ENCODE measurements at regions not wholly inside any gene's neighbourhood (a gene's known extent, or its start where the extent isn't known, plus 50 kb on each side); places are given as distances from the start of the nearest gene placed in this dataset.

DNA sequence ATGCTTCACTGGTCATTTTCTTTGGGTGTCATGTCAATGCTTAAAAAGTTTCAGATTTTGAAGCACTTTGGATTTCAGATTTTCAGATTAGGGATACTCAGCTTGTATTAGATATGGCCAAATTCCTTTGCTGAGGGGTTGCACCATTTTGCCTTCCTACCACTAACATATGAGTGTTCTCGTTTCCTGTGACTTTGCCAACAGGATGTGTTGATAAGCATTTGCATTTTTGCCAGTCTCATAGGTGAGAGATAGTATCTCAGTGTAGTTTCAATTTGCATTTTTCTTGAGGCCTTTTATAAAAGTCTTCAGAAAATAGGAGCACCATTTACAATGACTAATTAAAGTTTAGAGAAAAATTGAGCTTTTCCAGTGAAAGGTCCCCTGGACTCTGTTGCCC, 71.6 kb upstream of the CLCN4 start:
- DNase-seq: no peak

DNA sequence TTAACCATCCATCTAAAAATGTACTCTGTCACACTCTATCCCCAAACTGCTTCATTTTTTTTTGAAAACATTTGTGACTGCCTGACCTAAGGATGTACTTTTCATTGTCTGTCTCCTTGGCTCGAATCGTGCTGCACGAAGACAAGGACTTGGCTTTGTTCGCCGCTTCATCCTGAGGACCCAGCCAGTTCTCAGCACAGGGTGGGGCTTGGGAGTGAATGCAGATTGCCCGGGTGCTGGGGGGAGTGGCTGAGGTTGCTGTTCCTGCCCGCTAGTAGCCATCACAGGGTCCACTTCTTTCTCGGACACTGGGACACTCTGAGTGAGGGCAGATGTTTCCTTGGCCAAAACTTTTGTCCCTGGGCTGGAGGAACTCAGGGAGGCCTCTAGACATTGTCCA, 70.1 kb upstream of the CLCN4 start:
- no peak for DNase-seq

DNA sequence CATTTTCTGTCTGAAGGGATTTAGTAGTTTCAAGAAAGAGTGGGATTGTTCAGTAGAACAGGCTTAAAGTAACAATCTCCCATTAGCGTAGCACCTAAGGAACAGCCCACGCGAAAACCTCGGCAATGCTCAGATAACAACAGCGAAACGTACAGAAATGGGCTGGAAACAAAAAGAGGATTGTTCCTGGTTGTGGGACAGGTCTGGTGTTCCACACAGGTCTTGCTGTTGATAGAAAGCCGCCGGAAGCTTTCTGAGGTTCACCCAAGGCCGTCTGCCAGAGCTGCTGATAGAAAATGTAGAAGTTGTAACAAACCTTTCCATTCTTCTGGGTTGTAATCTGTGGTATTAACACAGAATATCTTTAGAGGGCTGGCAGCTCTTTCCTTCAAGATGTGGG, 69.4 kb upstream of the CLCN4 start:
- DNase-seq: no peak

DNA sequence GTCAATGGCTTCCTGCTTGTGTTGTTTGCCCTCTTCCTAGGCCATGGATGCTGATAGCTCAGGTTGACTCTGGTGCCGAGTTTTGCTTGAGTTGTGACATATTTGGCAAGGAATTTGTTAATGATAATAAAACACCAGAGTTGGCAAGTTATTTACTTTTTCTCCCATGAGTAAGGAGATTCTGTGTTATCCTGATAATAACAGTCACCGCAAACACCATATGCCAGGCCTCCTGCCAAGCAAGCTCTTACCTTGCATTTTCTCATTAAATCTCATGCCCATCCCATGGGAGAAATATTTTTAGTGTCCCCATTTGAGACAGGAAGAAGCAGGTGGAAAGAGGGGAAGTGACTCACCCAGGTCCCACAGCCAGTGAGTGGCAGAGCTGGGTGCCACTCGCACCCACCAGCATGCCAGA, 67.4 kb upstream of the CLCN4 start:
- DNase-seq: no peak

DNA sequence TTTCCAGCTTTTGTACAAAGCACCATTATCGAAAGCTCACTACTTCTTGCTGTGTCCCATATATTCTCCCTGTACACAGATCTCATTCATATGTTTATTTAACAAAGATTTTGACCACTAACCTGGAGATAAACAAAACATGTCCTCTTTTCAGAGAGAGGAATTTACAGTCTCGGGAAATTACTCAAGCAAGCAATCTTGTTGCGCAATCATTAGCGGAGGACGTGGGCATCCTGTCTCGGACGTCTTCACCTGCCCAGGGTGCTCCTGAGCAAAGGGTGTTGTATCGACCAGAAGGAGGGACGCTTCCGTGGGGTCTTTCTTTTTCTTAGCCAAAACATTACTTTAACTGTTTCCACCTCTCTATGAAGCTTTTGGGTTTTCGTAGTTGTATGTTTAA, 66.5 kb upstream of the CLCN4 start:
- DNase-seq: no peak

DNA sequence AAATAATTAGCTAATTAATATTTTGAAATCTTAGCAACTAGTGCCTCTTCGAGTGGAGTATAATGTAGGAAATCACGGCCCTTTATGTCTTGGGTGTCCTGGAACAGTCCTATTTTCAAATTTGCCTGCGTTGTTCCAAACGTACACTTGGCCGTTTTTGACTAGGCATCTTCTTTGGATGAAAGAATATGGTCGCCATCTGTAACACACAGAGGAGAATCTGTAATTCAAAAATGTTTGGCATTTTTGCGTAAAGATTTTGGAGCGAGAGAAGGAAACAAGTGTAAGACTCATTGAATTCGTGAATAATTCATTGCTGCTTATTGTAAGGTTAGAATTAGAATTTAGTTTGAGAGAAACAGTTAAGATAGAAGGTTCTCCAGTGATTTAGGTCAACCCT, 61.5 kb upstream of the CLCN4 start:
- no peak for DNase-seq

DNA sequence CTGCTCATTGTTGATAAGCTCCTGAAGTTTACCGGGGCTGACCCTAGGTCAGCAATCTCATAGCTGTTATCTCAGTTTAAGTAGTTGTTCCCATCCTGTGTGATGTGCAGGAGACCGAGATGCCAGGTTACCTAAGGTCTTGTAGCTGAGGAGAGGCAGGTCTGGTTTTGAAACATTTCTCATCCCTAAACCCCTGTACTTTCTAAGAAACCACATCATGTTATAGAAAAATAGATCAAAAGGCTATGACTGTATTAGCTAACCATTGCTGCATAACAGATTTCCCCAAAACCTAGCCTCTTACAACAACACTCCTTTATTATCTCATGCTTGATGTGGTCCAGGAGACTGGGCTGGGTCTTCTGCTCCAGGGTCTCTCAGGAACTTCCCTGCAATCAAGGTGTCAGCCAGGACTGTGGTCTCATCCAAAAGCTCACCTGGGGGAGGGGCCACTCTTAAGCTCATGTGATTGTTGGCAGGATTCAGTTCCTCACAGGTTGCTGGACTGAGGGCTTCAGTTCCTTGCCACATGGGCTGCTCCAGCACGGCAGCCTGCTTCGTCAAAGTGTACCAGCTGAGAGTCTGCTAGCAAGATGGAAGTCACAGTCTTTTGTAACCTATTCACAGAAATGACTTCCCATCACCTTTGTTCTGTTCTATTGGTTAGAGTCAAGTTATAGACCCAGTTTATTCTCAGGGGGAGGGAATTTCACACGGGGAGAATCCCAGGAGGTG, 60.9 kb upstream of the CLCN4 start:
- DNase-seq: no peak

DNA sequence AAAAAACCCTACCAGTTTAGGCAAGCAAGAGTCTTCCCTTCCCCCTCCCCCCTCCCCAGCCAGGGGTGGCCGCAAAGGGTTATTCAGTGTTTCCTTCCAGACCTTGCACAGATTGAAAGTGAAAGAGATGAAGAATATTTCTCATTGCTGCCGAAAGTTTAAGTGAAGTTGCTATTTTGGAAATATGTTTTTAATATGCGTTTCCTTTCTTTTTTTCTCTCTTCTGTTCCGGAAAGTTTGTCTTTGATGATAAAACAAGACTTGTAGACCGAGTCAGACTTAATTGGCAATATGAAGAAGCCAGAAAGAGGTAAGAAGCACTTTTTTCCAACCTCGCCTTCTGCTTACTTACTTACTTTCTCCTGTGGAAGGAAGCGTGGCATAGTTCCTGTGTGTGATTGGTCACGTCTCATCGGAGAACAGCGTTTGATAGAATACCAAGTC, 58.5 kb upstream of the CLCN4 start:
- DNase-seq: no peak

DNA sequence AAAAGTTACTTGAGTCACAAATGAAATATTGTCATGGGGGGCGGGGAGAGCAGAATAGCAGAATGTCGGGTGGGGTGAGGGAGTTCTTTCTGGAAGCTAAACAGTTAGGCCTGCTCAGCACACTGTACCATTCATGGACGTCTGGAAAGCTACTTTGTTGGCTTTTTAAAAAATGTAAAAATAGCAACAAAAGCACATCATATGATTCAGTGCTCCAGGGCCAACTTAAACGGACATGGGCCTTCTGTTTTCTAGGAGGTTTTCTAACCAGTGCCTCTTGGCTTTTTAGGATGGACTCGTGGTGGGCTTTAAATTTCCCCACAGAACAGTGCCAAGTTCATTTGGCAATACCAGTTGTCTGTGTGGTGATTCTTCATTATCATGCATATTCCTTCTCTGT, 57.4 kb upstream of the CLCN4 start:
- DNase-seq: no peak

DNA sequence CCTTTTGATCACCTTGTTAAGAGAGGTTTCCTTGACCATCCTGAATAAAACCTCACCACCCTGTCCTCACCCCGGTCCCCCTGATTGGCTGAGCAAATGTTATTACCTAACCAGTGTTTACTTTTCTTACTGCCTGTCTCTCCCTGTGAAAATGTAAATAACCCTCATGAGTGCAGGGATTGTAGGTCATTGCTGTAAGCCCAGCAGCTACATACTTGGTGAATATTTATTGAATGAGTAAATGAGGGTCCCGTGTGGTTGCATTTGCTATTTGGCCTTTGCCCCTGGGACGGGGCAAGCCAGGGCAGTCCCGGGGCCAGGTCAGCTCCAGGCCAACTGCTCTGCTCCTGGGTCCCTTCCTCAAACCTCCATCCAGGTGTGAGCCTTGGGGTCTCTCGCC, 55.5 kb upstream of the CLCN4 start:
- DNase-seq: no peak

DNA sequence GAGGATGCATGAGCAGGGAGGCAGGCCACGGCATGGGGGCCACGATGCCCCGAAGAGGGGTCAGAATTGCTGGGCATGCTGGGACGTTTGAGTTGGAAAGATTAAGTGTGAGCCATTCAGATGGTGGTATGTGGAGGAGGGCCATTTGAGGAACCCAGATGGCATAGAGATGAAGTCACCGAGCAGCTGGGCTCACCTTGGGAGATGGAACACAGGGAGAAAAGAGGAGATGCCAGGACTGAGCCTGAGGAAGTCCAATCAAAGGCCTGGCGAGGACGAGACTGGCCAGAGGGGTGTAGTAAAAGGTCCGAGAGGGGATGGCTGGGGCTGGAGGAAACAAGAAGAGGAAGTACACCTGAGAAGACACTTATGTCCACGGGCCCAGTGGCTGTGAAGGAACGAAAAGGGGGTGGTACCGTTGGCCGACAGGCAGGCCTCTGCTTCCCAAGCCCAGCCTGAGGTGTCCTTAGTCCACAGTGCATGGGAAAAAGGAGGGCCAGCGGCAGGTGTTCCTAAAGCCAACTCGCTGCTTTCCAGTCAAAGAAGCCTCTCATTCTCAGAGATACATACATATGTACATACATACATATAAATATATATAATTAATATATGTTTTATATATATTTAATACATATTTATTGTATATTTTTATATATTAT, 54.6 kb upstream of the CLCN4 start:
- no peak for DNase-seq

DNA sequence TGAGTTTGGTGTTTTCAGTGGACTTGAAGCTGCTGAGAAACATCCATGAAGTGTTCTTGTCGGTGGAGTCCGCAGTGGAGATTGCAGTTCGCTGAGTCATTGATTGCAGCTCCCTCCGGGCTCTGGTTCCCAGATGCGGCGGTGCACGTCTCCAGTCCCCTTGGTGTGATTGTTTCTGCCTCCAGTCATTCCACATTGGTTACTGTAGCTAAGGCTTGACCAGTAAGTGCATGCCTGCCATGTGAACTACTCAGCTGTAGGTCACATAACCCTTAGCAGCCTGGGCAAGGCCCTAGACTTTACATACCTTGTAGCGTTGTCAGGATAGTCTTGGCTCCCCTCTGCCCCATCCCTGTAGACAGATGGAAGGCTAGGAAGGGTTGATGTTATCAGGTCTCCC, 53.8 kb upstream of the CLCN4 start:
- DNase-seq: no peak

DNA sequence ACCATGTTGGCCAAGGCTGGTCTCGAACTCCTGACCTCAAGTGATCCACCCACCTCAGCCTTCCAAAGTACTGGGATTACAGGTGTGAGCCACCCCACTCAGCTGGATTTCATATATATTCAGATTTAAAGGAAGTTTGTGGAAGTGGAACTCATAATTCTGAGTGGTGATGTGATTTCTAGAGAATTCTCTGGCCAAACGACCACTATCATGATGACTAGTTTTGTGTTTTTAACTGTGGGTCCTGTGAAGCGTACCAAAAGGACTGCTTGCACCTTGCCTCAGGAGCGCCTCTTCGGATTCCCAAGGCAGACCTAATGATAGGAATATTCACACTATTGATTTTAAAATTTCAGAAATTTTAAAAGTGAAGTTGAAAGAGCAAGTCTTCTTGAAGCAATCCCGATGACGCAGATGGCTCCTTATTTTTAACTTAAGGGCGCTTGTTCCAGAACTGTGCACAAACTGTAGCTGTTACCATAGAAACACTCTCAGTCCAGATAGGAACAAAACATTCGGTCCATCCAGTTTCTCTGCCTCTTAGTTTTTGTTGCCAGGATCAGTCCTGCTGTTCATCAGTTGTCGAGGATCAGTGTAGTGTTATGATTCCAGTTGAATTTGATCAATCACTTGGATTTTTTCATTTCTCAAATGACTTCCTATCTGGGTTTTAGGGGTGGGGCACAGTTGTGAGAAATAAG, 51.7 kb upstream of the CLCN4 start:
- DNase-seq: no peak

DNA sequence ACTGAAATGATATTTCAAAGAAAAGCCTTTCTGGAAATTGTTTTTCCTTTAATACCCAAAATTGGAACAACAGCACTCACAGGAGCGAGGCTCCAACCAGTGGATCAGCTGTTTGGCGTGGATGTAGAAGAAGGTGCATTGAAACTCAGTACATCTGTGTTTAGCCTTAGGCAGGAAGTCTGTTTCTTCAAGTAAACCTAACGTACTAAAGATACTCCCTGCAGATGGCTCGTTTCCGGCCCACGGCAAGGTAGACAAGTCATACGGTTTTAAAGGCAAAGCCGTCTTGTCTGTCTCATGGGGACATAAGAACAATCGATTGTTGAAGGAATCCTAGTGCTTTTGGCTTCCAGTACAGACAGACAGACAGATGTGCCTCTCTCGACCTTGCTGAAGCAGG, 50.0 kb upstream of the CLCN4 start:
- DNase-seq: no peak
